NT2/D1 (cell line): ENCODE measurements at regions not wholly inside any gene's neighbourhood (a gene's known extent, or its start where the extent isn't known, plus 50 kb on each side); places are given as distances from the start of the nearest gene placed in this dataset.

Source experiments
- SUZ12 ChIP-seq: IDR thresholded peaks from 2 replicates; pipeline ENCODE4 v1.6.1; 2011; ENCODE audit not compliant: insufficient read length, insufficient read depth; ENCODE audit errors: extremely low read depth
- YY1 ChIP-seq: IDR thresholded peaks from 2 replicates; pipeline ENCODE4 v1.6.1; 2011; ENCODE audit not compliant: insufficient read length, insufficient read depth
- ZNF274 ChIP-seq: IDR thresholded peaks from 2 replicates; pipeline ENCODE4 v1.6.1; 2011; ENCODE audit warnings: mild to moderate bottlenecking, low read depth, low read length

DNA sequence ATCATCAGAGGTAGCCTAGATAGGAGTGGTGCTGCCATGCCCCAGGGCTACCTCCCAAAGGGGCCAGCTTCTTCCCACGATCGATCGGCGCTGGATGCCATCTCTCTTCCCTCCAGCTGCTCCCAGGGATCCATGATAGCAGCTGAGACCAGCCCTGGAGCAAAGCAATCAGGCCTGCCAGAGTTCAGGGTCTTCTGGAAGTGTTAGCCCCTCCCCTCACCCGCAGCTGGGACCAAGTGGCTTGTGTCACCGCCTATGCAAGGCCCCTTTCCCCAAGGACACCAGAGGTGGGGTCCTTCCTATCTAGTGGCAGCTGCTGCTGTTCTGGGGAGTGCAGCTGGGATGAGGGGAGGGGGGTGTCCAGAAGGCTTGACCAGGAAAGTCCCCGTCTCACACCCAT is 87.0 kb downstream of the IRF2BPL start:
- TF ChIP-seq SUZ12 (no peak), YY1 (no peak), ZNF274 (no peak)
